Fibroblast of peridontal ligament (primary cell): ENCODE measurements at regions not wholly inside any gene's neighbourhood (a gene's known extent, or its start where the extent isn't known, plus 50 kb on each side); places are given as distances from the start of the nearest gene placed in this dataset.

Source experiments
- DNase-seq: peaks from one replicate; pipeline ENCODE4 v3.0.0-alpha.2; 2010; ENCODE audit errors: extremely low read depth

DNA sequence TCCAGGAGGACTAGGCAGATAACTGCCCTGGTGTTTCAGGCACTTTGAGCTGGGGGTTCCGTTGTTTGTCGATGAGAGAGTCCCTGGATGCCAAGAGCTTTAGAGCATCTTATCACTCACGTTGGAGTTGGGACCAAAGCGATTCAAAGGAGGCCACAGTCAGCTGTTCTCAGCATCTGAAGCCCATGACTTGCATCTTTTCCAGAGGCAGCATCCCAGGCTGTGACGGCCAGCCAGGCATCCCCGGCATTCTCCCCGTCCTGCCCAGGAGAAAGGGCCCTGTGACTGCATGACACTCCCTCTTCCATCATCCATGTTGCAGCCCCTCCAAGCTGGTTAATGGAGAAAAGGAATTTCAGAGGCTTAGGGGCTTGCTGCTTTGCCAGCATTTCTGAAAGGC is 520.3 kb downstream of the CDH26 start:
- no peak for DNase-seq

DNA sequence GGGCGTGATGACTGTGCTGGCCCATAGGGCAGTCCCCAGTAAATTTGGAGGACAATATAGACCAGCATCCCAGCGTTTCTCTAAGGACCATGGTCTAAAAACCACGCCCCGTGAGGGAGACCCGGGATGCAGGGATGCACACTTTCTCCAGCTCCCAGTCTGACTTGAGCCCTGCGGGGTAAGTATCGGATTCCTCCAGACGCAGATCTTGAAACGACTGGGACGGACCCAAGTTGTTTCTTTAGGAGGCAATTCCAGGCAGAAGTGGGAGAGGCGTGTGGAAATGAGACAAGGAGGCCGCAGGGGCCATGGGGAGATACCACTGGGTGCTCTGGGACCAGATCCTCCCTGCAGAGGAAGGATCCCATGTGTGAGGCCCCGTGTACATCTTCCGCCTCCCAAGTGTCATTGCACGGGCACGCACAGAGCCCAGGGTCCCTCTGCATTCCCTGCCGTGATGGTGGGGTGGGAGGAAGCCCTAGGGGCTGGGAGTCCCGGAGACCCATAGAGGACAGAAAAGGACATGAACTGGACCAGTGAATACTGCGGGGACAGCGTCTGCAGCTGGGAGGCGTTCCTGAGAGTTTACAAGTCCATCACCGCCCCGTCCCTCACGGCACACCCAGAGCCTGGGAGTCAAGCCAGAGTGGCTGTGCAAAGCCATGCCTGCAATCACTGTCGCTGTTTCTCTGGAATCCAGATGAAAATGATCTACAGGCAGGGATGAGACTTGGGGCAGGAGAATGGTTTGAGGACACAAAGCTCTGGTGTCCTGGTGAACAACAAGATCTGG is 522.9 kb downstream of the CDH26 start:
- DNase-seq: no peak

DNA sequence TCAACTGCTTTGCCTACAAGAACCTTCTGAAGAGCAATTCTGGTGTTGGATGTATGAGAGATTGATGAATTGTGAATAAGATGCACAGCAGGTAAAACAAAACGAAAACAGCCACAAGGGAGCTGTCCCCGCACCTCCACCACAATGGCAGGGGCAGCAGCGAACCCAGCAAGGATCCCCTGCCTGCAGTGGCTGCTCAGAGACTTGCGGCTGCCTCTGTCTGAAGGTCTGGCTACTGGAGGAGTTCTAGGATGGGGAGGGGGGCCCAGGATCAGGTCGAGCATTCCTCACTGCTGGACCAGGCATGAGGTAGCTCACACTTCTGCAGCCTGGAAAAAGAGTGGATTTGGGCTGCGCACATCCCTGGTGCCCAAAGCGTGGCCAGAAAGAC is 523.5 kb downstream of the CDH26 start:
- DNase-seq: no peak

DNA sequence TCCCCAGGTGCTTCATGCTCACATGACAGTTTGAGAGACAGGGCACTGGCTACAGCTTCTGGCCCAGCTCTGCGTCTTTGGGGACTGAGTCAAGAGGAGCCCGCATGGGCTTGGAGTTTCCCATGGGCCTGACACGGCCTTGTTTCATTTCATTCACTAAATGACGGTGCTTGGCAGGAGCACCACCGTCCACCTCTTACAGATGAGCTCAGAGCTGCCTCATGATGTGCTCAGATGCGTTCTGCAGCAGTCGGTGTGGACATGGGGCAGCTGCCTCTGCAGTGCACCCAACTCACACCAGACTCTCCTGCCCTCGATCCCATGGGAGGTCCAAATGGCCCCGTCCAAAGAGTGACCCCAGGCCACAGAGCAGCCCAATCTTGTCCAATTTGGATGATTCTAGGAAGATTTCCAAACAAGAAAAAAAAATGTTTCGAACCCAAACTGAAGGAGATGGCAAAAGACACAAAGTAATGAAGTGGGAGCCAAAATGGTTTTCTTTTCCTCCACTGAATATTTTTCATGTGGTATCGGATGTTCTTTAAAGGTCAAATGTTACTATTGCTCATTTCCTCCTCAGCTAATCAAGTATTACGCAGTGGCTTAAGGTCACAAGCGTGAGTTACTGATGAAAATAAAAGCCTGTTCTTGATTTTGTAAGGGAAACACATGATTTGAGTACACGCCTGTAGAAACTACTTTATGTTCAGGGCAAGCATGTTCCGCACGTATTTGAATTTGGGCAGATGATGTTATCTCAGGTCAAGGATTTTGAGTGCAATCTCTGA is 524.2 kb downstream of the CDH26 start:
- DNase-seq: no peak

DNA sequence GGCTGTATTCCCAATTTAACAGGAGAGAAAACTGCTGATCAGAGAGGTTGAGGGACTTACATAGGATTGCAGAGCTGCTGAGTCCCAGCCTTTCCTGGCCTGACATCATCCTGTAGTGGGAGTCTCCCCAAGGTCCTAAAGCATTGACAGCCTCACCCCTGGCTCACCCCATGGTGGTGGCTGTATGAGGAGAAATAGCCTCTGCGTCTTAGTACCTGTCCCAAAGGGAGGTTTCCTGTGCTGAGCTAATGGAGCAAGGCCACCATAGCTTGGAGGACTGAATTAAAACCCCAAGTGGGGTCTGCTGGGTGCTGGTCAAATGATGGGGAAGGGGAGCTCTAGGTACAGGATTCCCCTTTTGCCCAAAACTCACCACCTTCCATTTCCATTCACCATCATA is 525.1 kb downstream of the CDH26 start:
- DNase-seq: no peak

DNA sequence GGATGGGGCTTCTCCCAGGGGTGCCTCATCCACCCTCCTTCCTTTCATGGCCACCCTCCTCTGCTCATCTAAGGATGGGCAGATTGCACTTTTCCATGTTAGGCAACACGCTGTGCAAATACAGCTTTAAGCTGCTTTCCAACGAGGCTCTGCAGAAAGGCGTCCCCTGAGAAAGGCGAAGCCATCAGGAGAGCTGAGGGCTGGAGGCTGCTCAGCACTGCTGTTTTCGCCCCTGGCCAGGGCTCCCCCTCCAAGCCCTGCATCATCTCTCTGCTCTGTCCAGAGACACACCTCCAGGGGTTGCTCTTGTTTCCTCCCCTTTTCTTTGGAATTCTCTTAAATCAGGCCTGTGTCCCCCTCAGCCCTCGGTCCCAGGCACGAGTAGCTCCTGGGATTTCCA is 526.1 kb downstream of the CDH26 start:
- no peak for DNase-seq

DNA sequence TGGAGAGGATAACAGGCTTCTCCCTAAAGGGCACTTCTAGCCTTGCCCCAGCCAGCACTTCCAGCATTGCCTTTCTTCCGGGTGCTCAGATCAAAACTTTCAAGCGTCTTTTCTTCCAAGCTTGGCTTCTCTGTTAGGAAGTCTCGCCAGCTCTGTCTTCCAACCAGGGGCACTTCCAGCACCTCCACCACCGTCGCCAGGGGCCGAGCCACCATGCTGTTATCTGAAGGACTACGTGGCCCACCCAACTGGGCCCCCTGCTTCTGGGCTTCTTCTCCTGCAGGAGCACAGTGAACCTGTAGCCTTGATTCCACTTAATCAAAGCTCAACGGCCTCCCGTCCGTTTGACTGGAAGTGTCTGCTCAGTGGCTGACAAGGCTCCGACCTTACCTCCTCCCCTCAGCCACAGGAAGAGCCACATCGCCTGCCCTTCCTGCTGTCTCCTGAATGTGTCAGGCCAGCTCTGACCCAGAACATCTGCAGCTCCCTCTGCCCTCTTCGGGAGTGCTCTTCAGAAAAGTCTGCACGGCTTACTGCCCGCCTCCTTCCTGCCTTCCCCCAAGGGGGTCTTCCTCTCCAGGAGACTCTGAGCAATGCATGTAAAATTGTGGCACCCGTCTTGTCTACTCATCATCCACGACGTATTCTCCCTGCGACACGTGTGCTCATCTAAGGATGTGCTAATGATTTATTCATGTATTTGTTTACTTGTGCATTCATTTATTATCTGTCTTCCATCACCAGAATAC is 527.0 kb downstream of the CDH26 start:
- DNase-seq: no peak

DNA sequence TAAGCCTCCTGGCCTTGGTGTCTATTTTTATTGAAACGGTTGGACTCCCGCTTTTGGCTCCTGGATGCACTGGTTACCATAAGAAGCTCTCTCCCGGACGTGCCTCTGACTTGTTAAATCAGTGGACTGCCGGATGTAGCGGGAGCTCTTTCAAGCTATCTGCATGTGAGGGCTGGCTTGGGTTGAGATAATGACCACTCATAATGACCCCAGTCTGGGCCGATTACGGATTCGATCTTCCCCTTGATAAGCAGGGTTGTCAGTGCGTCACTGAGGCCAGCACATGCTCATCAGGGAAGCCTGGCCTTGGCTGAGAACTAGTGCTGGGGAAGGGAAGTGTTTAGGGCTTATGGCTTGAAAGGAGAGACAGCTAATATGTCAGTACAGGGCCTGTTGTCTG is 528.1 kb downstream of the CDH26 start:
- DNase-seq: no peak

DNA sequence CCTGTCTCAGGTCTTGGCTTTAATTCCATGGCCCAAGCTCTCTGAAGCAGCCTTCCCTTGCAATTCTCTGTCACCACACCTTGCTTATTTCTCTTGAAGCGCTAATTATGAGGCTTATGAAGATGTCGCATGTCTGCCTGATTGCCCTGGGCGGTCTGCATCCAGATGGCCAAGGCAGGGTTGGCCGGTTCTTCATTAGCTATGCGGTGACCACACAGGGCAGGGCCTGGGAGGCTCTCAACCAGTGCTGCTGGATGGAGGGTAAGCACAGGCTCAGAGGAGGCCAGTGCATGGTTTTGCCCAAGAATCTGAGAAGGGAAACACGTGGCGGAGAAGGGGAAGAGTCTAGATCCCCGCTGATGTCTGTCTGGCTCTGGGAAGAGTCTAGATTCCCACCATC is 528.7 kb downstream of the CDH26 start:
- no peak for DNase-seq

DNA sequence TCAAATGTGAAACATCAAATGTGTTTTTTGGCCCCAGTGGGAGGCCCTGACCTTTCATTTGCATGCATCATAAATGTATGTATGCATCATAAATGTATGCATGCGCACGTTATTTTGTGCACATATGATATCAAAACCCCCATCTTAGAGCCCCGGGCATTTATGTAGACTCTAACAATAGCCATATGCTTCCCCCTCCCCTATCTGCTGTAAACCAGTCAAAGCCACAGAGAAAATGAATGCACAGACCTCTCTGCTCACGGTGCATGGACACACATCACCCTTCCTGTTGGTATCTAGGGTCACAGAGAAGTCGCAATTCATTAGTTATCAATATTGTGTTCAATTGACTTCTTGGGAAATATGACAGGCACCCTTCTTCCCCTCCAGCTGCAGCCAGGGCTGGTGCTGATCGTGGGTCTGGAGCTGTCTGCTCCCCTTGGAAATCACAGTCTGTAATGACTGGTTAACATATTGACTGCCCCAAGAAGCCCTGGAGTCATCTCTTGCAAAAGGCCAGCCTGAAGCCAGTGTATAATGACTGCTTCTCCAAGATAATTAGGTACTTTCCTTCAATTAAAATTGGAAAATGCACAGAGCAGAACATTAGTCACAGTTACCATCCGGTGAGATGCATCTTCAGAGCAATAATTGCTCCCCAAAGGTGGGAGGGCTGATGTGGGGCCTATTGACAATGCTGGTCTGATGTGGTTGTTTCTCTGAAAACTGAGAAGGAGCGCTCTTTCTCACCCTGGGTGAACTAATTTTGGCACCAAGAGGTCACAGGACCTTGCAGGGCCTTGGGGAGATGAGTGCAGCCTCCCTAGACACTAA is 532.2 kb downstream of the CDH26 start:
- no peak for DNase-seq

DNA sequence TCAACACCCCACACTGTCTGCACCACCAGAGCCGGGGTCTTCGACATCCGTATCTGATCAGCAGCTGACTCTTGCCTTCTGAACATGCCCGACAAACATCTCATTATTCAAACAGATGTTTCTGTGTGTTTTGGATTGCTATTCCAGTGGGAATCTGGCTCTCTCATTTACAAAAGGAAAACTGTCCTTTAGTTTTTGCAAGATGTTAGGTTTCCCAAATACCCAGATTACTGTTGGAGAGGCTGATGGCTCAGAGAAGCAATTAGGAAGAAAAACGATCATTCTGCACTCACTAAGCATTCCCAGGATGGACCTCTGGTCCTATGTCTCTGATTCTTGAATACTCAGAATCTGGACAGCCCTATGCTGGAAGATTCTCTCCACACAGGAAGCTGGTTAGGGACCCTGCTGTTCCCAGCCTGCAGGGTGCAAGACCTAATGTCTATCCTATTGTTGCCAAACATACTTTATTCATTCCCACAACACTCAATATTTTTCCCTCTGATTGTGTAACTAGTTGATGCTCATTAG is 532.9 kb downstream of the CDH26 start:
- DNase-seq: no peak

DNA sequence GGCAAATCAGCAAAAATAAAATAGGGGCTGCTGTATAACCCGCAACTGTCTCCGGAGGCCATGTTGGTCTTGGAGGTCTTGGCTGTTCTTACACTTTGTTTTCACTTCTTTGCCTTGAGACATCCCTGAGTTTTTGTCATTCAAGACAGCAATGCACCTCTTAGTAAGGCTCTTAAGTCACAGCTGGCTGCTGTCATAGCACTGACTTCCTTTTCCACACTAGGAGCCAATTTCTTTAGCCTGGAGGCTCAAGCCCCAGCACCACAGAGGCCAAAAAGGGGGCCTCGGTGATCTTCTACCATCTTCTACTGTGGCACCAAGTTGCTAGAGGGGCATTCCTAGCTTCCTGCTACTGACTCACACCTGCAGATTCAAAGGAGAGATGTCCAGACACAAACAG is 536.3 kb downstream of the CDH26 start:
- no peak for DNase-seq

DNA sequence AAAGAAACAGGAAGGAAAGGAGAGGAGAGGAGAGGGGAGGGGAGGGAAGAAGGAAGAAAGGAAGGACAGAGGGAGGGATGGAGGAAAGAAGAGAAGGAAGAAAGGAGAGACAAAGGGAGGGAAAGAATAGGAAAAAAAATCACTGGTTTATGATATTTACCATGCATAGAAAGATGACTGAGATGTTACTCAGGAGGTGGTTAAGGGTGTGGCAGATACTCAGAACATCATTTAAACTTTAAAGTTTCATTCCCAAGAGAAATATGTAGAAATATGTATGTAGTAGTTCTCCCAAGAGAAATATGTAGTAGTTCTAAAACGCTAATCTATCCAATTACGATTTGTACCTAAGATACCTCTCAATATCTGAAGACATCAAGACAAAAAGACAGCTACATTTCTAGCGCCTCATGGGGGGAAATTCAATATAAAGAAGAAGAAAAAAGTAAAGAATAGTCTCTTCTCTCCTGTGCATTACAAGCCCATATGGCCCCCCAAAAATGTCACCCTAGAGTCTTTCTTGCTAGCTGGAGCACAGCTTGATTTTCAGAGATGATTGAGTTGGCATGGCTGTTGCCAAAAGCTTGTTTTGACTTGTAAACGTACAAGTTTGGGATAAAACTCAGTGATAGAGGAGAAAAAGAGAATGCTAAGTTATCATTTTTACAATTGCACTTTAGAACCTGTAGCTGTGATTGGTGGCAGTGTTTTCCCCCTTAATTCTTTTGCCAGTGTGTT is 539.2 kb downstream of the CDH26 start:
- no peak for DNase-seq

DNA sequence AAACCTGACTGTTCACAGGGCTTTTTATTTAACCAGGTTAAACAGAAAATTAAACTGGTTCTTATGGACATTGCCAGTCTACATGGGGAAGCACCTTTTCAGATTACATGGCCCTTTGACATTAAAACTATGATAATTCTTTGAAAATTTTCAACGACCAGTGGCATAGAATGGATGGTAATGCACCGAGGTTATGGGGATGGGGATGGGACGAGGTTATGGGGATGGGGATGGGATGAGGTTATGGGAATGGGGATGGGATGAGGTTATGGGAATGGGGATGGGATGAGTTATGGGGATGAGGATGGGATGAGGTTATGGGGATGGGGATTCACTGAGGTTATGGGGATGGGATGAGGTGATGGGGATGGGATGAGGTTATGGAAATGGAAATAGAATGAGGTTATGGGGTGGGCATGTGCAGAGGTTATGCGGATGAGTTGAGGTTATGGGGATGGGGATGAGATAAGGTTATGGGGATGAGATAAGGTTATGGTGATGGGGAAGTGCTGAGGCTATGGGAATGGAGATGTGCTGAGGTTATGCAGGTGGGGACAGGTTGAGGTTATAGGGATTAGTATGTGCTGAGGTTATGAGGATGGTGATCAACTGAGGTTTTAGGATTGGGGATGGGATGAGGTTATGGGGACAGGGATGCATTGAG is 541.9 kb downstream of the CDH26 start:
- DNase-seq: no peak

DNA sequence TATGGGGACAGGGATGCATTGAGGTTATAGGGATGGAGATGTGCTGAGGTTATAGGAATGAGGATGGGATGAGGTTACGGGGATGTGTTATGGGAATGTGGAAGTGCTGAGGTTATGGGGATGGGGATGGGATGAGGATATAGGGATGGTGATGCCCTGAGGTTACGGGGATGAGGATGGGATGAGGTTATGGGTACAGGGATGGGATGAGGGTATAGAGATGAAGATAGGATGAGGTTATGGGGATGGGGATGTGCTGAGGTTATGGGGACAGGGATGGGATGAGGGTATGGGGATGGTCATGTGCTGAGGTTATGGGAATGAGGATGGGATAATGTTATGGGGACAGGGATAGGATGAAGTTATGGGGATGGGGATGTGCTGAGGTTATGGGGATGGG is 542.8 kb downstream of the CDH26 start:
- DNase-seq: no peak

DNA sequence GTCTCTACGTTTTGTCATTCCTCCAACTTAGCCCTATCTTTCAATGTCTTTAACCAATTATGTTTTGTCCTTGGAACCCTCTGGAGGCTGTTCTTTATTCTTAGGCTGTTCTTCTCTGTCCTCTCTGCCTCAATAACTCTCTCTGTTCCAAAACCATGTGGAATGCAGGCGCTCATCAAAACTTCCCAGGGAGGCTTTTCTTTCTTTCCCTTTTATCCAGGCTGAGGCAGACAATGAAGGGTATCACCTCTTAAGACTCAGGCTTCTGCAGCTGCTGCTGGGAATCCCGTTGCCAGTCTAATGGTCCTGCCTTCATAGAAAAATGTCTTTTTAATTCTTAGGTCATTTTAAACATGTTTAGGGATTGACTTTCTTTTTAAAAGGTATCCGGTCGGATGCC is 544.7 kb downstream of the CDH26 start:
- no peak for DNase-seq

DNA sequence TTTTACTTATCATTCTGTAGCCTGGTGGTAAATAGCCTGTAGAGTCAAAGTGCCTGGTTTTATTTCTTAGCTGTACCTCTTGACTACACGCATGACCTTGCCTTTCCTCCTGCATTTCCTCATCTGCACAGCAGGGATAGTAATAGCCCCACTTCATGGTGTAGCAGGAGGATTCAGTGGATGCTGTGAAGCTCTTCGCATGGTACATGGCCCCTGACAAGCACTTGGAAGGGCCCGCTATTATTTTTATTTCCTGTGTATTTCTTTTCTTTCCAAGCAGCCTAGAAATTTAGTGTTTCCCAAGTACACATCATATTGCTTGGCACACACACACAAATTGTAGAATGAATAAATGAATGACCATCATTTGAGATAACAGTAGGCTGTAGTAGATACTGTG is 547.2 kb downstream of the CDH26 start:
- DNase-seq: no peak

DNA sequence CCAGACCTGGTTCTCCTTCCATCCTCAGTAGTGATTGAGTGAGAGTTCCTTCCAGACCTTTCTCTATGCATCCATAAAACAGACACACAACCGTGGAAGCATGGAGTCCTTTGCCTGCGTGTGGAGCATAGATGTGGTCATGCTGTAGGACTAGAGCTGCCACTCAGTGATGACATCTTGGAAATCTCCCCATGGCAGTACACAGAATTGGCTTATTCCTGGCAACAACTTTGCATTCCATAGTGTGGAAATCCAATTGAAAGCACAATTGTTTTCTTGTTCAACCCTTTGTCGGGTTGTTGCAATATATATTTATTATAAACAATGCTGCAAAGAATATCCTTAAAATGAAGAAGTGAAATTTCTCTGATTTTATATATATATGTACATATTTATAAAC is 547.8 kb downstream of the CDH26 start:
- no peak for DNase-seq

DNA sequence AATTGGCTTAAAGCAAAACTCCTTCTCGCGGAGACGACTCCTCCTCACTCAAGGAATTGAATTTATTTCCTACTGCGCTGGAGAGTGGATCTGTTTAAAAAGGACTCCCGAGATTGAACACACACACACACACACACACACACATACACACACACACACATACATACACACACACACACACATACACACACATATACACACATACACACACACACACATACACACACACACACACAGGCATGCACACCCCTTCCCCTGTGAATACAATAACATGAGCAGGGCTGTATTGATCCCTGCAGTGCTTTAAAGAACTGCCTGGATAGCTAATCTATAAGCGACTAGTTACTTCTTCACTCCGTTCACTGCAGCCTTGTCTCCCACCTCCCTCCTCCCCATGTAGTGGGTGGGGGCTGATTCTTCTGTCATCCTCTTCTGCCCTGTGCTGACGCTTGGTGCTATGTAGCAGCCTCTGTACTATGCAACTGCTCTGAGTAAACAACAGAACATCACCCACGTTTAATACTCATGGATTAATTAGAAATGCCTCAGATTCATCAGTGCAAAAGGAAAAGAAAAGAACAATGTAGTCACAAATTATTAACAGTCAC is 549.0 kb downstream of the CDH26 start:
- DNase-seq: no peak

DNA sequence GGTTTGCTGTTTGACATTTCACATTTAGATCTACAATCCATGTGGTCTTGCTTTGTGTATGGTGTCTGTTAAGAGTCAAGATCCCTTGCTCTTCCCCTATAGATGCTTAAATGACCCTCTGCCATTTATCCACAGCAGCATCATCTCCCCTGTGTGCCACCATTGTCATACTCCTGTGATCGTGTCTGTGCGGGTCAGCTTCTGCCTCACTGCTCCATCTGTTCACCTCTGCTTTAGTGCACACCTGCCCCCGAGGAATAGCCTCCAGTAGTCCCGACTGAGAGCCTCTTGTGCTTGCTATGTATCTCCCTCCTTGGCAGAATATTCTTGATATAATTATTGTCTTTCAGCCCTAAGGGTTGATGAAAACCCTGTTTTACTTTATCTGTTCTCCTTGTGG is 551.2 kb downstream of the CDH26 start:
- no peak for DNase-seq
